ENCODE measurements at regions not wholly inside any gene's neighbourhood (a gene's known extent, or its start where the extent isn't known, plus 50 kb on each side); places are given as distances from the start of the nearest gene placed in this dataset.

- TF ChIP-seq EZH2 (optimal IDR thresholded peaks at IDR 0.05; ENCODE audit: low read depth, low read length) (no peak), CTCF (IDR thresholded peaks at IDR 0.05; ENCODE audit: low read length) (no peak)
Measured at GRCh38 chr5:88656221-88656950, 226.6 kb downstream of the MEF2C start.

All from MM.1S (cell line).